ENCODE measurements at regions not wholly inside any gene's neighbourhood (a gene's known extent, or its start where the extent isn't known, plus 50 kb on each side); places are given as distances from the start of the nearest gene placed in this dataset.

DNA sequence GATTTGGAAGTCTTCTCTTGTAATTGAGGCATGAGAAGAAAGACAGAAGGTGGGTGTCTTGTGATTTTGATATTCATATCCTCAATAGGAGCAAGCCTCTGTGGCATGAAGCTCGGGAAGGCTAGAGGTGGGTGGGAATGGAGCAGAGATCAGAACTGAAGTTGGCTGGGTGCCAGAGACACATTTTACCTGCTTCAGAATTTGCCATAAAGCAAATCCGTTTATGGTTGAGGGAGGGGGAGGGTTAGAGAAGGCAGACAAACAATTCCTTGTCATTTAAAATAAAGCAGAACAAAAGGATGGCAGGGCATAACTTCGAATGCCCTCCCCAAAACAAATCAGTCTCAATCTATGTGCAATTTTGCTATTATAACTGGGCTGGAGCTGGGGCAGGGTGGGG lies 305.9 kb downstream of the KLF5 start:
- DNase-seq (ENCODE audit: low read depth, low spot score): no peak

- DNase-seq (ENCODE audit: low read depth, low spot score): no peak
Measured at GRCh38 chr13:73358606-73359095, 299.8 kb downstream of the KLF5 start.

DNA sequence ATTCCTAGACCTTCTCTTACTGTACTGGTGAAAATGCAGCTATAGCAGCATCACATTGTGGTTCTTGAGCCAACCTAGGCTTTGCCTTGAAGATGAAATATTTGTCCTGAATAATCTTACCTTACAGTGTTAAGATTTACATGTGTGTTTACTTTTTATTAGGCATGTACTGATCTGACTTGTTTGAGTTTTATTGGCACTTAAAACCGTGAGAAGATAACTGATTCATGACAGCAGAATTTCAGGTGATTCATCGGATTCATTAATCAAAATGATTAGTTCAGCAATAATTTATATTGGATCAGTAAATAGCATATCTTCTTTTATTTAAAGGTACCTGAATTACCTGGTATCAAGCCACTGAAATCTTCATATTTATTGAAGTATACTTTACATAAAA lies 296.3 kb downstream of the KLF5 start:
- no peak for DNase-seq (ENCODE audit: low read depth, low spot score)

- DNase-seq (ENCODE audit: low read depth, low spot score): no peak
Measured at GRCh38 chr13:73351730-73352129, 292.9 kb downstream of the KLF5 start.

DNA sequence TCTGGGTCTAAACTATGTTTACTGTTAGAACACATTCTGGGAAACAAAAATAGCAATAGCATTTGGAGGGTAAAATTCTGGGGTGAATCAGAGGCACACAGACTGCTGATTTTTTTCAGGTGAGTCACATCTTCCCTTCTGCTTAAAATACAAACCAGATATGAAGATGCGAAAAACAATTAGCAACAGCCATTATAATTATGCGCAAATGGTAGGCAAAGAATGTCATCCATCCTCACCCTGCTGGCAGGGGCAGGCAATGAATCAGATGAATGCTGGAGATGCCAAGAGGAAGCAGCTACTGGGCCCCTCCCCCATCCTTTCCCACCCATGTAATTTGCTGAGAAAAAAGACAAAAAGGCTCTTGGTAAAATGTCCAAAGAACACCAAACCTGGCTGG lies 282.9 kb downstream of the KLF5 start:
- DNase-seq (ENCODE audit: low read depth, low spot score): no peak

- DNase-seq (ENCODE audit: low read depth, low spot score): no peak
Measured at GRCh38 chr13:73340069-73340468, 281.3 kb downstream of the KLF5 start.

GRCh38 chr13:73339086-73339485 lies 280.3 kb downstream of the KLF5 start:
- DNase-seq (ENCODE audit: low read depth, low spot score): no peak

- no peak for DNase-seq (ENCODE audit: low read depth, low spot score)
Measured at GRCh38 chr13:73338389-73338788, 279.6 kb downstream of the KLF5 start.

DNA sequence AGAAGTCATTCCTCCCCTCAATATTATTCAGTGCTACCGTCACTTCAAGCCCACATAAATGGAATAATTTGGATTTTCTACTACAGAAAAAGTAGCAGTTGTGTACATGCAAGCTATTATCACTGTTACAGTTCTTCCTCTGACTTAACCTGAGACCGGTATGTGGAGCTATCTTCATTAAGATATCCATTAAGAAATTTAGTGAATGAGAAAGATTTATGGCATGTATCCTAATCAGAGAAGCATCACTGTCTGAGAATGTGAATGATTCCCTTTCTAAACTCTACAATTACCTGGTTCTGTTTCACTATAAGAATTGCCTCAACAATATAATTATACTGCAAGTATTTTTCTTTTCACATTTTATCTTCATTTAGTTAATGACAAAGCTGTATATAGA lies 278.7 kb downstream of the KLF5 start:
- no peak for DNase-seq (ENCODE audit: low read depth, low spot score)

- no peak for DNase-seq (ENCODE audit: low read depth, low spot score)
Measured at GRCh38 chr13:73336773-73337172, 278.0 kb downstream of the KLF5 start.

DNA sequence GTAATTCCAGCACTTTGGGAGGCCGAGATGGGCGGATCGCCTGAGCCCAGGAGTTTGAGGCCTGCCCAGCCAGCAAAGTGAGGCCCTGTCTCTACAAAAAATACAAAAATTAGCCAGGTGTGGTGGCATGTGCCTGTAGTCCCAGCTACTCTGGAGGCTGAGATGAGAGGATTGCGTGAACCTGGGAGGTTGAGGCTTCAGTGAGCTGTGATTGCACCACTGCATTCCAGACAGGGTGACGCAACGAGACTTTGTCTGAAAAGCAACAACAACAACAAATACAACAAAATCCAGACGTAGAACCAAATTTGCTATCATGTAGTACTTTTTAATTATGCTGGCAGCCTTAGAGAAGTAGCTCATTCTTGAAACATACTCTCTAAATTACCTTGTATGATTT lies 277.1 kb downstream of the KLF5 start:
- DNase-seq (ENCODE audit: low read depth, low spot score): no peak

DNA sequence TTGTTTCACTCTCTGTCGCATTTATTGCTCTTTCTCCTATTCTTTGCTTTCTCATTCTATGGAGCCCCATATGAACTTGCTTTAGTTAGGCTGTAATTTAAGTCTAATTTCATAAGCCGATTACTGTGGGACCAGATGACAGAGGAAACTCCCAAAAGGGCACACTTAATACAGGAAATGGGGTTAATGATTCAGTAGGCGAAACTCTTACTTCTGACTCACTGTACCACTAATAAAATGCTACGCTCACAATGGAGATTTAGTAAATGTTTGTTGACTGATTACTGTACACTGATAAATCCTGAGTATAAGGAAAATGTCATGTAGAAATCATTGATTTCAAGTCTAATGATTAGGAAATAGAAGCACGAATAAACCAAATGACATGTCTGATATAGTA lies 276.4 kb downstream of the KLF5 start:
- DNase-seq (ENCODE audit: low read depth, low spot score): no peak

- DNase-seq (ENCODE audit: low read depth, low spot score): no peak
Measured at GRCh38 chr13:73334445-73334844, 275.6 kb downstream of the KLF5 start.

GRCh38 chr13:73331556-73331955 lies 272.8 kb downstream of the KLF5 start:
- DNase-seq (ENCODE audit: low read depth, low spot score): no peak

GRCh38 chr13:73329355-73329754 lies 270.6 kb downstream of the KLF5 start:
- DNase-seq (ENCODE audit: low read depth, low spot score): no peak

DNA sequence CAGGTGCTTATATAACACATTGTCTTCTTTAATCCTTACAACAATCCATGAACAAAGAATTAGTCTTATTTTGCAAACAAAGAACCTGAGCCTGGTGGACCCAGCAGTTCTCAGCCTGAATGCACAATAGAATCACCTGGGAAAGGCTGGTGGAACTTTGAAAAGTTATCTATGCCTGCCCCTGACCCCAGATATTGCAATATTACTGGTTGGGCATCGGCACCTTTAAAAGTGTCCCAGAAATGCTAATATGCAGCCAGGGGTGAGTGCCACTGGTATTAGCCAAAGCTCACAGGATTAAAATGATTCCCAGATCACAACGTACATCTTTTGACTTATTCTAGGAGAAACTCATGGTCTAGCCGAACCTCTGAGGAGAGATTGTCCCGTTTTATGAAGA lies 268.8 kb downstream of the KLF5 start:
- no peak for DNase-seq (ENCODE audit: low read depth, low spot score)

DNA sequence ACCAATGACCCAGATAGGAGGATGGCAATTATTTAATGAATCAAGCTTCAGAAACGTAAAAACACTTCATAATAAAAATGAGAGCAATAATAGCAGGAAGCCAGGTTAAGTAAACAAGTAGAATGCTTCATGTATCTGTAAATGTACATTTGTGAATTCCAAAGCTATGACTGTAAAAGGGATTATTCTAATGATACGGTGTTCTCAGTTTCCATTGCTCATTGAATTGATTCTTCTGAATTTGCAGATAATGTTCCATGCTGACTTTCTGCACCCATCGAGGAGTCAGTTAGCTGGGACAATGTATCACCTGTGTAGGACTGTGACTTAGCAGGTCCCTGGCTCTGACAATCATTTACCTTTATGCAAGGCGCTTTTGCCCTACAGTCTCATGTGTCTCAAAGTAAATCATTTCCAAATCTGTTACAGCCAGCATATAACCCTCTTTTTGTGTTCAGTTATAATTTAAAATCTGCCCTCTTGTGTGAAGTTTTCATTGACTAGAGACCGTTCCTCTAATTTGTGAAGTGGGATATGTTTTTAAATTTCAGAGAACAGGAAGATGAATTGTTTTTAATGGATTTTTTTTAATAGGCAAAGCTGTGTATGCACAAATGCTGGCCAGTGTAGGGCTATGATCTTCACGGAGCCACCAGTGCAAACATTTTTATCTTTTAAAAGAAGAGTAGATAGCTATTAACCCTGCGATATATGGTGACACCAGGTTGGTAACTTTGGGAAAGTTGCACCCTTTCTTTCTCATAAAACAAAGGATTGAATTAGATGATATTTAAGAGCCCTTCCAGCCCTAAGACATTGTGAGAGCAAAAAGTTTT lies 267.1 kb downstream of the KLF5 start:
- DNase-seq (ENCODE audit: low read depth, low spot score): no peak

DNA sequence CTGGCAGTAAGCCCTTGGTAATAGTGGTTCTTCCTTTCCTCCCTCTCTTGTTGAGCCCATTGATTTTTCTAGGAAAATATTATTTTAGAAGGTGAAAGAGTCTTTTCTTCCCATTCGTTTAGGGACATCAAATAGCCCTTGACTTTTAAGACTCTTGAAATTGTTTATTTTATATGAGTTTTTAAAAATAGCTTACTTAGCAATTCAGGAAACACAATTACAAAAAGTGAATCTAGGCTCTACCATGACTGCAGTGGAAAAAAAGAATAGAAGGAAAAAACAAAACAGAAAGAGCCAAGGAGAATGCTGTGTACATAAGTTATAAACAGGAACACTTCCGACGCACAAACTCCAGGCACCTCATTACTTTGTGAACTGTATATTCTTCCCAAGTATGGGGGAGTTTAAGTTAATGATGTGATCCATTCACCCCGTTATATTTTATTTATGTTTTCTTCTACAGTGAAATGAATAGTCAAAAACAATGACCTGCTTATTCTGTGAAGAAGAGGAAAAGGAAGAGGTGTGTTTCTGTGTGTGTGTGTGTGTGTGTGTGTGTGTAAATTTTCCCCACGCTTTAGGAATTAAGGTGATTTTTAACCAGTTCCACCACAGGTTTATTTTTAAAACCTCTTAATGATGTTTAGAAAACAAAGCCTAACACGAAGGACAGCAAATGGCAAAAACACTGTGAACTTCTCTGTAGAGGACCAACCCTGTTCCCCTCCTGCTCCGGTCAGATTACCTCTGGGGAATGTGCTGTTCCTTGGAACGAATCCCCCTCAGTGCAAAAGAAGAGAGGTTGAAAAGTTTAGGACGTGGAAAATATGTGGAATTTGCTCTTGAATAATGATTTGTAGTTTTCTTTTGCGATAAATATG lies 266.3 kb downstream of the KLF5 start:
- no peak for DNase-seq (ENCODE audit: low read depth, low spot score)

DNA sequence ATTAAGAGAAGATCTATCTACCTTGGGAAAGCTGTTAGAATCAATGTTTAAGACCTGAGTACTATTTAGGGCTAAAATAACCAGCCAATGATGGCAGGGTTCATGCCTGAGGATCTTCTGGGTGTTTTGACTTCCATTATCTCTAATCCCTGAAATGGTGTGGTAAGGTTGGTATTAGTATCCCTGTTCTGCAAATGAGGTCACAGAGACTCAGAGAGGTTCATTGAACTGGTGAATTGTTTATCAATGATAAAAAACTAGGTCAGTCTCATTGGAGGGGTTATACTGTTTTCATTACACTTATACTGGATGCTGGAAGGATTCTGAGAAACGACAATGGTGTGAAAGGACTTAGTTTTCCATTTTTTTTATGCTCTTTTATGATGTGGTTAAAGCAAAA lies 264.8 kb downstream of the KLF5 start:
- DNase-seq (ENCODE audit: low read depth, low spot score): no peak

DNA sequence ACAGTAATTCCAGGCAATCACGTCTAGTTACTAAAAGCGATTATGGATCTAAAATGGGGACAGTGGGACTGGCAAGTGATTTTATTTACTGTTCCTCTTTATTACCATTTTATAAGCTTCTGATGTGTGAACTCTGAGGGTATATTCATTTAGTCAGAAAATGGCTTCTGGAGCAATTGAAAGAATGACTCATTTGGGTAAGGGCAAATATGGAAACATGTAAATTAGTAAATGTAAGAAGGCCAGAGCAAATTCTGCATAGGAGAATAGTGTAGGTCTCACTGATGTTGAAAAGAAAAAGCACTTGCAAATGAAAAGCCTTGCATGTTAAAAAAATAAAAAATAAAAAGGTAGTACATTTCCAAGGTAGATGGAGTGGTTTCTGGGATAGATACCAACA lies 262.2 kb downstream of the KLF5 start:
- no peak for DNase-seq (ENCODE audit: low read depth, low spot score)

GRCh38 chr13:73317140-73317539 lies 258.3 kb downstream of the KLF5 start:
- no peak for DNase-seq (ENCODE audit: low read depth, low spot score)

DNA sequence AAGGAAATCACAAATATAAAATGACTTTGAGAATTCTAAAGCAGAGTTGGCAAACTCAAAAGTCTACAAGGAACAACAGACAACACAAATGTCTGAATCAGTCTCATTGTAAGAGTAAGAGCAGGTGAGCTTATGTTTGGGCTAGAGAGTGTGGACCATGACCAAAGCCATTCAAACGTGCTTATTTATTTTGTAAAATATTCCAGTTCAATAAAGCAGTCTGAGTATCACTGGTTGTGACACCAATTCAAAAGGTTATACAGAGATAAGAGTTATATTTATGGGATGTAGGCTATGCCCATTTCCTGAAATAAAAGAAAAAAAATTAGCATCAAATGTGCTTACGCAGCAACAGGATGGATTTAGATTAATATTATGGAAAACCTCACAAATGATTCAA lies 251.6 kb downstream of the KLF5 start:
- no peak for DNase-seq (ENCODE audit: low read depth, low spot score)

- no peak for DNase-seq (ENCODE audit: low read depth, low spot score)
Measured at GRCh38 chr13:73307481-73307880, 248.7 kb downstream of the KLF5 start.
